GM20000 (cell line): ENCODE measurements at regions not wholly inside any gene's neighbourhood (a gene's known extent, or its start where the extent isn't known, plus 50 kb on each side); places are given as distances from the start of the nearest gene placed in this dataset.
"Not testable (repeated sequence)": the region's sequence is repeated elsewhere in the genome, so short reads cannot be mapped to it uniquely, and the experiment has no call there.

Experiments used
- DNase-seq: peaks from one replicate; pipeline ENCODE4 v3.0.0; 2012; ENCODE audit warnings: low spot score
- CTCF ChIP-seq: IDR thresholded peaks from 2 replicates; pipeline ENCODE4 v1.5.1; 2012; ENCODE audit warnings: mild to moderate bottlenecking, control low read depth; ENCODE audit errors: extremely low read depth, missing control alignments

GRCh38 chr5:103389357-103389756 is 130.8 kb downstream of the MACIR start:
- no peak for TF ChIP-seq CTCF
- DNase-seq = no peak

GRCh38 chr5:103385722-103386121 is 127.2 kb downstream of the MACIR start:
- TF ChIP-seq CTCF = no peak
- no peak for DNase-seq

DNA sequence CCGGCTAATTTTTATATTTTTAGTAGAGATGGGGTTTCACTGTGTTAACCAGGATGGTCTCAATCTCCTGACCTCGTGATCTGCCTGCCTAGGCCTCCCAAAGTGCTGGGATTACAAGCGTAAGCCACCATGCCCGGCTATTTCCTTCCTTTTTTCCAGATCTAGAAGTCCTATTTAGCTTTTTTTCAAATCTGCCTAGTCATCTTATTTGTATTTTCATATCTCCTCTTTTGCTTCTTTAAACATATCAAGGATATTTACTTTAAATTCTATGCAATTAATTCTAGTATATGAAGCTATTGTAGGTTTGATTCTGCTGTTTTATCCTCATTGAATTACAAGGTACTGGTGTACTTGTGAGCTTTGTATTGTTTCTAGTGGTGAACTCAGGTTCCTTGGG is 119.1 kb downstream of the MACIR start:
- not testable (repeated sequence) for DNase-seq

- DNase-seq = no peak
- no peak for TF ChIP-seq CTCF
These were observed 117.5 kb downstream of the MACIR start for GRCh38 chr5:103375863-103376591.

DNA sequence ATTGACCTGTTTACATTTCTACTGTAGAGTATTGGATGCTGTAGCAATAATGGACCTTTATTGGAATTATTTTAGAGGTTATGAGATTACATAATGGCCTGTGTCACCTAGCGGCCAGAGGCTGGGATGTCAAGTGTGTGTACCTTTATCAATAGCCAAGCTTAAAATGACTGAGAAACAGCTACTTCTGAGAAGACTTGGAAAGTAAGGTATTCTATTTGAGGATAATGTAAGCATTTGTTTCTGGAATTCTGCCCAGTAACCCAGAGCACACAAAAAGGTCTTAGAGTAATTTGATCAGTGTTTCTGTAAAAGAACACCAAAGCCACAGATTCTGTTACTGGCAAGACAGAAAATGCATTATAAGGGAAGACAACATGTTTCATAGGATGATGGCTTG is 116.8 kb downstream of the MACIR start:
- DNase-seq = no peak
- TF ChIP-seq CTCF = no peak

GRCh38 chr5:103374473-103374963 is 116.0 kb downstream of the MACIR start:
- TF ChIP-seq CTCF = no peak
- no peak for DNase-seq

- no peak for DNase-seq
- no peak for TF ChIP-seq CTCF
These were observed 115.3 kb downstream of the MACIR start for GRCh38 chr5:103373597-103374472.
